Activated CD4-positive, alpha-beta T cell treated with anti-CD3 and anti-CD28 coated beads for 4 hours (primary cell): ENCODE measurements at regions not wholly inside any gene's neighbourhood (a gene's known extent, or its start where the extent isn't known, plus 50 kb on each side); places are given as distances from the start of the nearest gene placed in this dataset.

ENCODE experiments used
- DNase-seq, 2 donors: peaks; one replicate each; pipeline ENCODE4 v3.0.0-alpha.2; 2020

DNA sequence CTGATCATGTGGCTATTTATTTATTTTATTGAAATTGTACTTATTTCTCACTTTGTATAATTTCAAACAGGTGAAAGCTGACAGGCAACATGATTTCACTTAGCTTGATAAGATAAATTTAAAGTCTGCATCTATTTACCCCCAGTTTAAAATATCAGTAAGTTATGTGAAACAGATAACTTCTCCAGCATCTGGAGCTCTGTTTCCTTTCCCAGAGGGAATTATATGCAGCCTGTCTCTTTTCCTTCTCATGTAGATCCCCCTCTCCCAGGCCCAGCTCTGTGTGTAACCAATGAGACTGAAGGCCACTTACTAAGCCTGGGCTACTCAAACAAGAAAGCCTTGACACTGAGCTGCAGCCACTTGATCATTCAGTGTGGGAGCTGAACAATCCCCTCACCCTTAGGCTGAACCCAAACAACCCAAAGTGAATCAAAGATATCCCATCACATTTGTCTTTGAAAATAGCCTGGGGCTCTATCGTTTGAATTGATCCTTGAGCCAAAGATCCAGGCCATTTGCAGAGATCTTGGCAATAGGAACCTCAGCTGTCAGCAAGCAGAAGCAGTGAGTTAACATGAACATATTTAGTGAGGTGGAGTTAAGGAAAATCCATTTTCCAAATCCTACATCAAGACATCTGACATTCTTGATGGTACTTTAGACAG, 383.9 kb downstream of the TGFB2 start:
- DNase-seq, result no peak

DNA sequence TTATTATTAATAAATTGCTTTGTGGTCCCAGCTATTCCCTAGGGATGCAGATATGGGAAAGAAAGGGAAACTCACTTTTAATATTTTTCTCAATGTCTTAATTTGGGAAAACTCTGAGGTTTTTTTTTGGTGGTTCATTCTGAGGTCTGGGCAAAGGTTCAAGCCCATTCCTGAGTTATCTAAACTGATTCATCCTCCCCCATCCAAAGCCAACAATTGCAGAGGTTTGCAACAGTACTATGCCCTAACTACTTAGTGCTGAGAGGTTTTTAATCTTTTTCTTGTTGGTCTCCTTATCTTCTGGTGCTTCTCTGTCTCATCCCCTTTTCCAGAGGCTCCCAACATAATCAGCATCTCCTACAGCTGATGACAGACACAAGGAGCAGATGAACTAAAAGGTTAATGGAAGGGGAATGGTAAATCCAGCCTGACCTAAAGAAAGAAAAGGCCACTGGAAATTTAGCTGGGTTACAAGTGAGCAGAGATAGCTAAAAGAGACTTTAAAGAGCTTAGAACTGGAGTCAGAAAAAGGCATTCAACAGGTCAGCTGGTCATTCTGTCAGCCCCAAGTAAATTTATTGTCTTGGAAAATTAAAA, 390.4 kb downstream of the TGFB2 start:
- DNase-seq, result no peak

DNA sequence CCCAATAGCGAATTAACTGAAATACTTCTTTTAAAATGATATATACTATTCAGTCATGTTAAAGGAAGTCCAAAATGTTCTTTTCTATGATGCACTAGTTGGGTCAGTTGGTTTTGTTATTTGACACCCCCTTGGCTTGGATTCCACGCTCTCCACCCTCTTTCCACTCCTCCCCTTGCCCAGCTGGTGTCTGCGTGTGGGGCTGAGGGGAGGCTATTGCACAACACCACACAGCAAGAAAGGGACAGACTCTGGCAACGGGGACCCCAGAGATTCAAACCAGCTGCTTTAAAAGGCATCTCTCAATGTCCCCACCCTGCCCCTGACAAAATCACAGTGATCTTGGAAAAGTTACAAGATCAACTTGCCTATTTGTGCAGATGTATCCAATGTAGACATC, 394.3 kb downstream of the TGFB2 start:
- DNase-seq, result no peak

DNA sequence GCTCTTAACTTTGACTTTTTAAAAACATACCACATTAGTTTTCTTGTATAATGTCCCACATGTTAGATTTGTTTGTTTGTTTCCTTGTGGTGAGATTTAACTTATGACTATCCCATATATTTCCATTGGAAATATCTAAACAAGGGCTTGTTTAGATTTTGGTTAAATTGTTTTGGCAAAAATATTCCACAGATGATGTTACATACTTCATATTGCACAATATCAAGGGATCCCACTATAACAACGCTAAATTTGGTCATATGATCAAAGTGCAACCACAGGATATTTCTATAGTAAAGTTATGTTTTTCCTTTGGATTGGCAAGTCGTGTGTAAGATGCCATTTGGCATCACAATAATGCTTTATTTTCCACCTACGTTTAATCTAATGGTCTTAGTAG, 396.7 kb downstream of the TGFB2 start:
- DNase-seq, result no peak

DNA sequence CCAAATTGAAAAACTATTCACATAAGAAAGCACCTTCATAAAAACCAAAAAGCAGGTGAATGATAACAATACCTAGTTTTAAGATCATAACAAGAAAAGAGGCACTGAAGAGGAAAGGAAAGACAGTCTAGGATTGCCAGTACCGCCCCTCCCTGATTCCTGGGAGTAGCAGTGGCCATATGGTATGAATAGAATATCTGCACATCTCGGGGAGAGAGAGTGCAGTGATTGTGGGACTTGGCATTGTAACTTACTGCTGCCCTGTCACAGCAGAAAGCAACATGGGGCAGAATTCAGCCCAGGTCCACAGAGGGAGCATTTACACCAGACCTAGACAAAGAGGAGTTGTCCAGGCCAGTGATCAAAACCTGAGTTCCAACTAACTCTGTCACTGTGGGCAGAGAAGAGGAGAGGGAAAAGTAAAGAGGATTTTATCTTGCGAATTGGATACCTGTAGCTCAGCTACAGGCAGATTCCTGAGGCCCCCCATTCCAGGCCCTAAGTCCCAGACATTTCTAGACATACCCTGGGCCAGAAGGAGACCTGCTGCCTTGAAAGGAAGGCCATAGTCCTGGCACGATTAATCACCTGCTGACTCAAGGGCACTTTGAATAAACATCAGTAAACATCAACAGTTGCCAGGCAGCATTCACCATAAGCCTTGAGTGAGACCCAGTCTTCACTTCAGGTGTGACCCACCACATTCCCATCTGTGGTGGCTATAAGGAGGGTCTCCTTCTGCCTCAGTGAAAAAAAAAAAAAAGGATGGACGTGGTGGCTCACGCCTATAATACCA, 397.5 kb downstream of the TGFB2 start:
- DNase-seq, result no peak

DNA sequence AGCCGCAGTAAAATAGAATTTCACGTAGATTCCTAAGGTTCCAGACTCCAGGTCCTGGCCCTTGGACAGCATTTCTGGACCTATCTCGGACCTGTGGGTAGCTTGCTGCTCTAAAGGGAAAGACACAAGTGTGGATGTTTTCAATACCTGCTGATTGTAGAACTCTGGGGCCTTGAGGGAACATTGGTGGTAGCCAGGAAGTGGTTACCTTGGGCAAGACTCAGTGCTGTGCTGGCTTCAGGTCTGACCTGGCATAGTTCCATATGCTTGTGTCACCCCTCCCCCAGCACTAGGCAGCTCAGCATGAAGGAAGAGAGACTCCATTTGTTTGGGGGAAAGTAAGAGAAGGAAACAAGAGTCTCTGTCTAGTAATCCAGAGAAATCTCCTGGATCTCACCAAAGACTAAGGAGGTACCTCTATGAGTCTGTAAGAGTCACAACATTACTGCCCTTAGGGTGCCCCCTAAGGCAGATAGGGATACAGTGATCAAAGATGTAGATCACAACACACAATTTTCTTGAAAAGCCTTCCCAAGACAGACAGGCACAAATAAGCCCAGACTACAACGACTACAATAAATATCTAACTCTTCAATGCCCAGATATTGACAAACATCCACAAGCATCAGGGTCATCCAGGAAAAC, 398.8 kb downstream of the TGFB2 start:
- DNase-seq, result no peak

DNA sequence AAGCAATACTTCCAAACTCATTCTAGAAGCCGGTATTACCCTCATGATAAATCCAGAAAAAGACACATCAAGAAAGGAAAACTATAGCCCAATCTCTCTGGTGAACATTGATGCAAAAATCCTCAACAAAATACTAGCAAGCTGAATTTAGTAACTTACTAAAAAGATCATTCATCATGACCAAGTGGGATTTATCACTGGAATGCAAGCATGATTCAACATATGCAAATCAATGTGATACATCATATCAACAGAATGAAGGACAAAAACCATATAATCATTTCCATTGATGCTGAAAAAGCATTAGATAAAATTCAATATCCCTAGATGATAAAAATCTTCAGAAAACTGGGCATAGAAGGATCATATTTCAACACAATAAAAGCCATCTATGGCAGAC, 402.9 kb downstream of the TGFB2 start:
- DNase-seq, result no peak

DNA sequence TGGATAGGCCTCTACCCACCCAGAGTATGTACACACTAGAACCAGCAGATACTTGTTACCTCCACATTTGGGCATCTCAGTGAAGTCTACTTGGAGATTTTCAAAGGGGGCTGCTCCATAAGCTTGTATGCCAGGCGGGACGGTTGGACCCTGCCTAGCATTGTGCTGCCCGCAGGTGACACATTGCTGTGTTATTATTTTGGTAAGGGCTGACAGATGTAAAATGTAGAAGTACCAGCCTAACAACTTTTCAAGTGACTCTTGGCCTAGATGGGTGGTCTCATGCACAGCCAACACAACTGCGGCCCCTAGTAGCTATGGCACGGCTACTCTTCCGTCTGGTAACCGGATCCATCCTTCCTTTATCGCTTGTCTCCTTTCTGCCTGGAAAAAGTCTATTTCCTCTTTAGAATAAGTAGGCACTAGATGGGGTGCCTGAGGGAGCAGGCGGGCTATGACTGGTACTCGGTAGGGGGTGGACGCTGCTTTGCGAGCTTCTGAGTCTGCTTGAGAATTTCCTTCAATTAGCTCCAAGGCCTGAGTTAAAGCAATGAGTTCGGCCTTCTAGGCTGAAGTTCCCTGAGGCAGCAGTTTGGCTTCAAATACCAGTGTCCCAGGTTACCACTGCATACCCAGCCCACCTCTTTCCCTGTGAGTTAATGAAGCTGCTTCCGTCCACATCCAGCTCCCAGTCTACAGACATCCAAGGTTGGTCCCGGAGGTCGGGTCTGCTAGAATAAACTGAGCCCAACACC, 405.3 kb downstream of the TGFB2 start:
- no peak for DNase-seq

DNA sequence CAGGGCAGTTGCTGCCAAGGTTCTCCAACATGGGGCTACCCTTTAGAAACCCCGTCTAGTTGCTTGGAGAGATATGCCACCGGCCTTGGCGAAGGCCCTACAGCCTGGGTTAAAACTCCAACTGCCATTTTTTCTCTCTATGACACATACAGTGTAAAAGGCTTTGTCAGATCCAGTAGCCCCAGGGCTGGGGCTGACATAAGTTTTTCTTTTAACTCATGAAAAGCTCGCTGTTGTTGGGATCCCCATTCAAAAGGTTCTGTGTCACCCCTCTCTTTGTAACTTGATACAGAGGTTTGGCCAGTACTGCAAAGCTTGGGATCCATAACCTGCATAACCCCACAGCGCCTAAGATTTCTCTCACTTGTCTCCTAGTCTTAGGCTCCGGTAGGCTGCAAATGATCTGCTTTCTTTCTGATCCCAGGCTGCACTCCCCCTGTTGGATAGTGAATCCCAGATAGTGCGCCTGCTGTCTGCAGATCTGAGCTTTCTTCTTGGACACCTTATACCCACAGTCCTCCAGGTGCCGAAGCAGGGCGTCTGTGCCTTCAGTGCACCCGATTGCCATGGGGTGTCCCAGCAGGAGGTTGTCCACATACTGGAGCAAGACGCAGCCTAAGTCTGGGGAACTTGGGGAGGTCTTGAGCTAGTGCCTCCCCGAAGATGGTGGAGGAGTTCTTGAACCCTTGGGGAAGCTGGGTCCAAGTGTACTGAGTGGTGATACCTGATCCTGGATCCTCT, 406.2 kb downstream of the TGFB2 start:
- no peak for DNase-seq

DNA sequence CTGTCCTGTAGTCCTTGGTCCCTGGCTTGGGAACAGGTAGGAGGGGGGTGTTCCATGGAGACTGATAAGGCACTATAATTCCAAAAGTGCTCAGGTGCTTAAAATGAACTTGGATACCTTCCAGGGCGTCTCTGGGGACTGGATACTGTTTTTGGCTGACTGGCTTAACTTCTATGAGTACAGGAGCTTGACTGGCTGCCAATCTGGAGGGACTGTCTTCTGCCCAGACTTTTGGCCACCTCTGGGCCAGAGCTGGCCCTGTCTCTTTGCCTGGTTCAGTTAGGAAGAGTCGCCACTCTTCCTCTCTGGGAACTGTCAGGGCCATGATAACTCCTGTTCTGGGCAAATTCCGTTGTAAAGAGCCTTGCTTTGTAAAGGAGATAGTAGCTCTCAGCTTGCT, 407.0 kb downstream of the TGFB2 start:
- no peak for DNase-seq

DNA sequence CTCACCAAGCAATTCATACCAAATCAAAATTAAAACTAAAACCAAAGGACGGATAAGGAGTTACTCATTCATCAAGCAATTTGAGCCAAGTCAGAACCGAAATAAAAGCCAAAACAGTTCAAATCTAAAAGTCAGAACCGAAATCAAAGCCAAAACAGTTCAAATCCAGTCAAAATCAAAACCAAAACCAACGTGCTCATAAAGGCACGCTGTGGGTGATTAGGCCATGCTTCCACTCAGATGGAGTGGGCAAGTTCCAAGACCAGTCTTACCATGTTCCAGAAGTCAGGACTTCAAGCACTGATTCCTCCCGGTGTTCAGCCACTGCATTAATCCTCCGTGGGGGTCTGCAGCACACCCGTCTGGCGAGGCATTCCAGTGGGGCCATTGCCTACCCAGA, 409.3 kb downstream of the TGFB2 start:
- DNase-seq, result no peak

DNA sequence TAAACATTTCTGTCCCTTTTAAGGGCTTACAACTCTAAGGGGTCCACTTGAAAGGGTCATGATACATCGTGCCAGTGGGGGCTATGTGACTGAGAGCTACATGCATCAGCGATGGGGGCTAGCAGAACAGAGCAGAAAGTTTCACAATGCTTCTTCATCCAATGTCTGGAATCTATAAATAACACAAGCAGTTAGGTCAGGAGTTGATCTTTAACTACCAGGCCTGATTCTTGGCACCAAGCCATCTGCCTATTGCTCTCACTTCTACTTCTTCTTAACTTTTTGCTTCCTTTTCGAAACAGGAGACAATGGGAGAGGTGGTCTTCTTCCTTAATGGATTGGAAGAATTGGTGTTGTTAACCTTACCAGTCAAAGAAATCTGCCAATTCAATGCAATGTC, 410.0 kb downstream of the TGFB2 start:
- DNase-seq, result no peak

DNA sequence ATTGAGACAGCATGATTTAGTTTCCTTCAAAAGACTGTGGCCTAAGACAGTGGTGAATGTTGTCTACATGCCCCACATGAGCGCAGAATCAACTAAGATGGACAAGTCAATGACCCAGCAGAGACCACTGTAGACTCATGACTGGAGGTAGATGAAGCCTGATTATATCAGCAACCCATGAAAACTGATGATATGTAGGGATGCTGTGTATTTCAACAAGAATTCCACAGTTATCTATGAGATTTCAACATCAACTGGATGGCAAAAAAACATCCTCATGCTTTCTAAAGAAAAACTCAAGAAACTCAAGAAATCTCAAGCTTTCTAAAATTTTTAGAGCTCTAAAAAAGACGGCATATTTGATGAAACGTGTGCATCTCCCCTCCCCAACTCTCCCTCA, 413.9 kb upstream of the LYPLAL1 start:
- no peak for DNase-seq

DNA sequence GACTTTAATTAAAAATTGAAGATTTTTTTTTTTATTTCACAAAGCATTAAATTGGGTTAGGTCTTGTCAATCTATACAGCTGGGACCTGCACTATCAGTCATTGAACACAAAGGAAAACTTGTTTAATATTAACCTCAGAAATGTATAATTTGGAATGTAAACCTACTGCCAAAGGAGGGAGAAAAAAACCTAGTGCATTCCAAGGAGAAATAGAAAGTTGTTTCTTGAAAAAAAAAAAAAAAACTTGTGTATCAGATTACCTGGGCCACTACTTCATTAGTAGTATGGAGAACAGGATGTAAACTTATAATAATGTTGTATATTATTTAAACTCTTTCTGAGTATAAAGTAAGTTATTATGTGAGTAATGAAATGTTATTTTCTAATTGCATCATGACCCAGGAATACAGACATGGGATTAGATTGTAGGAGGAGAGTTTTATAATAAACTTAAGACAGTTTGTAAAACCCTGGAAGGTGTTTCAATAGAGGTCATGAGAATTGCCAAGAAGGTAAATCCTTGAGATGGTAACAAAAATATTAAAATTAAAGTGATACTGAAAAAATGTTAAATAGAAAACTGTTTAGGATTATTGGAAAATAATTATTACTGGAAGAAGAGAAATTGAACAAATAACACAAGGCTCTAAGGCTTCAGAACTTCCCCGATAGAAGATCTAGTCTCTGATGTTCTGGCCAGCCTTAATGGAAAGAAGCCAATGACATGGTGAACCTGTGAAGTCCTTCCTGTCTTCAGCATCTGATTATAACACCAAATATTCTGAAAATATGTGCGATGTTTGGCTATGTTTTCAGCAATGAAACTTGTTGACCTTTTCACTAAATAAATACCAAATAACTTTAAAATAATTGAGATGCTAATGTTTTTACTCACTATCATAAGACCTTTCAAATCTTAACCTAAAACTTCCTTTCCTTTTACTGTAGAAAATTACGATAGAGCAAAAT, 412.8 kb upstream of the LYPLAL1 start:
- no peak for DNase-seq

DNA sequence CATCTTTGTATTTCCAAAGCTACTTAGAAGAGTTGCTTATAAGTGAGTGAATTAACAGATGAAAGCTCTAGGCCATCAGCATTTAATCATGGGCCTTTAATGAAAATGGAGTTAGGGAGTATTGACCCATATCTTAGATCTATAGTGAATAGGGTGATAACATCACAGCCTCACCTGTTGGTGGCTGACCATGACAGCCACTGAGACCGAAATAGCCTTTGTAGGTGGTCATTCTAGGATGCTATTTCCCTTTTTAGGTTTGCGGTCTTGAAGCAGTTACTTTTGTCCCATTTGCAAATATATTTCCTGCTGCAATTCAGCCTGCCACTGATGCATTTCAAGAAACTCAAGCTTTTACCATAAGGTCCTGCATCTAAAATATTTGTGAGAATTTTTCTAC, 410.1 kb upstream of the LYPLAL1 start:
- DNase-seq, result no peak

DNA sequence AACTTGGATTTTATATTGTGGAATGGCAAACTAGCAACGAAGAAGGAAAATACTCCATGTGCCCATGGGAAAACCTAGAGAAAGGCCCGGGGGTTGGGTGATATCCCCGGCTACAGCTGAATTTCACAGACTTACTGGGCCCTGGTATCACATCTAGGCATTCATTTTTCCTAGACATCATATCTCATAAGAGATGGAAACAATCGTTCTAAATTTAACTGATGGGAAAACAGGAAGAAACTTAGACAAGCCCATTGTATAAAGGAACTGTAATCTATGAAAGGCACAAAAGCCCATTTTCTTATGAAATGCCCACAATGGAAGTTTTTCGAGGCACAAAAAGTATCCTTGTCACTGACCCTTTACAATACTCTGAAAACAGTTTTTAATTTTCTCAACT, 407.9 kb upstream of the LYPLAL1 start:
- DNase-seq, result no peak

DNA sequence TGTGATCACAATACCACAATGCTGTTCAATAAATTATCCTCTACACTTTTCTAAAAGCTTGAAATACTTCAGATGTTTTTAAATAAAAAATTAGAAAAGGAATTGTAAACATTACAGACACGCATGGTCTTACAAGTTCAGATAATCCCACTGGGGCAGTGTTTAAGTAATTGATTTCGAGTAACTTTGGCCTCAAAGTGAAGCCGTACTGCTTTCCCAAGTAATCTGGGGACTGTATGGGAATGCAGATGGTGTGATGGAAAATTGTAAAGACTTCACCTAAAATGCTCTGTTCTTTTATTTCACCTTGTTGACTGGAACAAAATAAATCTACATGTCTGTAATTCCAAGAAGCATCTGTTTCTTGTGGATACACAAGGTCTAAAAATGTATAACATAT, 401.7 kb upstream of the LYPLAL1 start:
- DNase-seq, result no peak

DNA sequence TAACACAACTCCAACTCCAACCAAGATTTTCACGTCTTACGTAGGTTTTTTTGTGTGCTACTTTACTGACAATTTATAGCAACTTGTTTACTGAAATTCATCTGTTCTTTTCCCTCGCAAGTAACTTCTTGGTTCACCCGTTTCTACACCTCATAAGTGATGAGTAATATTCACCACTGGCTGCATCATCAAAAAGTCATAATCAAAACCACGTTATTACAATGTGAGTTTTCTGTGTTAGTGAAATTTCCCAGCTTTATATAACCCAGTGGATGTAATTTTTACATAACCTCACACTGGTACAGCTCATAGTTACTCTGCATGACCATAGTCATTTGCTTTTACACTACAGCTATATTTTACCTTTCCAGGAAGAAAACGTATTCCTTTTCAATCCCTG, 401.1 kb upstream of the LYPLAL1 start:
- no peak for DNase-seq

DNA sequence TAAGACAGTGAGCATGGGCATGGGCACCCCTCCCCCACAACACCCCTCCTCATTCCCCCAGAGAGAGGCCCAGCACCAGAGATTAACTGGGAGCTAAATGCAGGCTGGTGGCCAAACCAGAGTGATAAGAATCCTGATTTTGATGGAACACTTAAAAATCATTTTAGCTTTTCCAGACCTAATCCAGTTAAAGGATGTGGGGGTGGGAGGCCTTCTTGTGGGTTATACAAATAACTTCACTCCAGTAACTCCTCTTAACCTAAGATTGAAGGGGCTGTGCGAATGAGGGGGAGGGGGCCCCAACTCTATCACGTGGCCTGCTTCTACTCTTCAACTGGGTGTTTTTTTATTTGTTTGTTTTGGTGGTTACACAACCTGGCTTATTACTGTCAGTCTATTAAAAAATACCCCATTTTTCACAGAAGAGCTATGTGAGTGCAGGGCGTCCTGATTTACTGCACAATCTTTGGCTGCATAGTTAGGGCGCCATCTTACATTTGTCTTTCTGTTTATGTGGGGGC, 398.1 kb upstream of the LYPLAL1 start:
- no peak for DNase-seq

DNA sequence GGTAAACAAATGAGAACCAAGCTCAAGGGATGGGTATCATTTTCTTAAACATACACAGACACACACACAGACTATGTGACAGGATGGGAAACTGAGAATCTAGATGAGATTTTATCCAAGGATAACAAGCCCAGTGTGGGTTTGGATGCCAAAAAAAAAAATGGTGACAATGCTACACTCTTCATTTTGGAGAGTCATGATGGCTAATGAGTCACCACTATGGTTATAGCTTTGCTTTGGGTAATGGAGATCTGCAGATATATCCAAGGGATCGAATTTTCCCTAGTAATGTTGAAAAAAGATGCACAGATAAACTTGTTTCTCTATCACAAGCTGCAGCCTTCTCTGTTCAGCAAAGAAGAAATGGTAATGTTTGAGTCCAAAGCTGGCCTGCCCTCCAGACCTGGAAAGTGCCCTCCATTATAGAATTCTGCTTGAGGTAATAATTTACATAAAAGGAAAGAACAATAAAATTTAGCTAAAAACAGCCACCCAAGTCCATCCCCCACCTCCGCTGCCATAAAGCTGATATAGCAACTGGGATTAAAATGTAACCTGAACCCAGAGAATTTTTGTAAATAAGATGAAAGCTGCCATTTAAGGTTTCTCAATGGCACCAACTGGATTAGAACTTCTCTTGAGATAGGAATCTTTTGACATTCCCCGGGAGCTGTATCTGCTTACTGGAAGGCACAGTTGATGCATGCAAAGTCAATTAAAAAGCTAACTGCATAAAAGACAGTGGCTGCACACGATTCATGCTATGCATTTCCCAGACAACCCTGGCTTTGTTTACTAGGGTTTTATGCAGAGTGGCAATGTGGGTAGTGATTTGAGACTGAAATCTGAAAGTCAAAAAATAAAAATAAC, 395.2 kb upstream of the LYPLAL1 start:
- DNase-seq, result no peak
